GM12892 (cell line): ENCODE measurements at regions not wholly inside any gene's neighbourhood (a gene's known extent, or its start where the extent isn't known, plus 50 kb on each side); places are given as distances from the start of the nearest gene placed in this dataset.

Source experiments
- DNase-seq: peaks from one replicate; pipeline ENCODE4 v3.0.0; 2011; ENCODE audit not compliant: insufficient read length
- FAIRE-seq: peaks from 2 replicates; lab custom pipeline; 2011; peaks lifted over from hg19 to GRCh38; lab: Jason Lieb, UNC
- POLR2A ChIP-seq: IDR thresholded peaks from 2 replicates; pipeline ENCODE4 v1.6.1; 2011; ENCODE audit warnings: low read depth, low read length, control low read depth
- POLR2AphosphoS5 ChIP-seq: IDR thresholded peaks from 2 replicates; pipeline ENCODE4 v1.6.1; 2011; ENCODE audit warnings: low read depth, low read length, control low read depth
- TAF1 ChIP-seq: IDR thresholded peaks from 2 replicates; pipeline ENCODE4 v1.6.1; 2011; ENCODE audit warnings: low read depth, mild to moderate bottlenecking, control low read depth, low read length, borderline replicate concordance

GRCh38 chr22:49269371-49269770 lies 558.3 kb downstream of the BRD1 start:
- DNase-seq (no peak), FAIRE-seq (no peak)

GRCh38 chr22:49268924-49269323 lies 558.7 kb downstream of the BRD1 start:
- TF ChIP-seq TAF1 = no peak
- TF ChIP-seq POLR2AphosphoS5 = no peak
- DNase-seq (no peak), FAIRE-seq (no peak)

More at GRCh38 chr22:49269371-49269770, 558.3 kb downstream of the BRD1 start:
- TF ChIP-seq POLR2AphosphoS5 (no peak), TAF1 (no peak)

- FAIRE-seq (no peak), DNase-seq (no peak)
- TF ChIP-seq TAF1 (no peak), POLR2A (no peak), POLR2AphosphoS5 (no peak)
Observed at GRCh38 chr22:49267996-49268395, 559.7 kb downstream of the BRD1 start.

- DNase-seq (no peak), FAIRE-seq (no peak)
- TF ChIP-seq TAF1 = no peak
- no peak for TF ChIP-seq POLR2A
- no peak for TF ChIP-seq POLR2AphosphoS5
Observed at GRCh38 chr22:49266561-49267519, 560.8 kb downstream of the BRD1 start.

- no peak for DNase-seq
Observed at GRCh38 chr22:49264696-49265095, 563.0 kb downstream of the BRD1 start.

DNA sequence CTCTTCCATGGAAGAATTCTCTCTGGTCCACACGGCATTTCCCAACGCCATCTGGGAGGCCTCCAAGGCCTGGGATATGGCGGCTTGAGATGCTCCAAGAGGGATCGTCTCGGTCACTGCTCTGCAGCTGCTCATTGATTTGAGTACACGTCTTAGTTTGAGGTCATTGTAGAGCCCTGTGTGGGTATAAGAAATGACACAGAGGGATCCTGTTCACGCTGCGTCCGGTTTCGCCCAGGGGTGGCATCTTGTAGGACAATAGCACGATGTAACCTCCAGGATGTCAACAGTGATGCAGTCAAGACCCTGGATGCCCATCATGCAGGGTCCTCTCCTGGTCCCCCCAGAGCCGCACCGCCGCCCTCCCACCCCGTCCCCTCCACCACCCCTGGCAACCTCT lies 564.6 kb downstream of the BRD1 start:
- FAIRE-seq (no peak), DNase-seq (no peak)
- TF ChIP-seq POLR2A (no peak), TAF1 (no peak), POLR2AphosphoS5 (no peak)

More at GRCh38 chr22:49264696-49265095, 563.0 kb downstream of the BRD1 start:
- FAIRE-seq = no peak
- TF ChIP-seq POLR2A (no peak), POLR2AphosphoS5 (no peak), TAF1 (no peak)

GRCh38 chr22:49262167-49262566 lies 565.5 kb downstream of the BRD1 start:
- TF ChIP-seq POLR2A (no peak), POLR2AphosphoS5 (no peak), TAF1 (no peak)
- DNase-seq (no peak), FAIRE-seq (no peak)

DNA sequence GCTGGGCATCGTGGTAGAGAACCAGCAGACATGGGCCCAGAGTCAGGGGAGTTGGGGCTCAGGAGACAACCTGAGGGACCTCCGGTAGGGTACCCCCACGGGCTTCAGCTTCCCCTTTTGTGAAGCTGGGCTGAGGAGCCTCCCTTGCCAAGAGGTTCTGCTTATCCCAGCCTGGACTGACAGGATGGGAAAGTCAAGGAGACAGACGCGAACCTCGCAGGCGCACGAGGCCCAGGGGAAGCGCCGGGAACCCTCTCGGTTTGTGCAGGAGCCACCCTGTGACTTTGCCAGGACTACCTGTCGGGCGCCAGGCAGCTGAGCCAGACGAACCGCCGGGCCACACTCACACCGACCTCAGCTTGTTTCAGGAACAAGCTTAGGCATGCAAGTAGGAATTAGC lies 566.1 kb downstream of the BRD1 start:
- TF ChIP-seq POLR2AphosphoS5 (no peak), TAF1 (no peak), POLR2A (no peak)
- no peak for FAIRE-seq
- no peak for DNase-seq

DNA sequence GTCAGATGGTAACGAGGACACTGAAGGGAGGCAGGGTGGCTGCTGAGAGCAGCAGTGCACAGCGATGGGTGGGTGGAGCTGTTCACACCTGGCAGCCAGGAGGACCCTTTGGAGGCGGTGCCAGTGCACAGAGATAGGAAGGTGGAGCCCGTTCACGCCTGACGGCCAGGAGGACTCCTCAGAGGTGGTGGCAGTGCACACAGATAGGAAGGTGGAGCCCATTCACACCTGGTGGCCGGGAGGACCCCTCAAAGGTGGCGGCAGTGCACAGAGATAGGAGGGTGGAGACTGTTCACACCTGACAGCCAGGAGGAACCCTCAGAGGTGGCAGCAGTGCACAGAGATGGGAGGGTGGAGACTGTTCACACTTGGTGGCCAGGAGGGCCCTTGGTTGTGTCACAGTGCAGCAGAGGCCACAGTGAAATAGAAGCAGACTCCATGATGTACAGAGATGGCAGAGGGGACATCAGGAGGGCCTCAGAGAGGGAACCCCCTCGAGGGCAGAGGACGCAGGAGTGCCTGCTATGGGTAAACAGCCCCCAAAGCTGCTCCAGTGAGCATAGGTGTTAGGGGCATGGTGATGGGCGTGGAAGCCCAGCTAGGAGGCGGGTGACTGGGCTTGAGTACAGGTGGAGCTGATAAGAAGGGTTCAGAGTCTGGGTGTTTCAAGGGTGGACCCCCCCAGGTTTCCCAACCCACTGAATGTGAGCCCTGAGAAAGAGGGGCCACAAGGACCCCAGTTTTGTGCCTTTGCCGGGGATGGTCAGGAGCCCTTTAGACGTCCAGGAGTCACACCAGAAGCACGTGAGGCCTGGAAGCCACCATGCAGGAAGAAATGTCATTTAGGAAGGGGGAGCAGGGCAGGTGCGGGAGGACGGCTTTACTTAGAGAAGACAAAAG lies 566.7 kb downstream of the BRD1 start:
- DNase-seq (no peak), FAIRE-seq (no peak)
- TF ChIP-seq TAF1 = no peak
- no peak for TF ChIP-seq POLR2AphosphoS5
- no peak for TF ChIP-seq POLR2A

- DNase-seq (no peak), FAIRE-seq (no peak)
- no peak for TF ChIP-seq POLR2AphosphoS5
- no peak for TF ChIP-seq POLR2A
- TF ChIP-seq TAF1 = no peak
Observed at GRCh38 chr22:49259839-49260615, 567.6 kb downstream of the BRD1 start.
